HG02588 (cell line): ENCODE measurements at regions not wholly inside any gene's neighbourhood (a gene's known extent, or its start where the extent isn't known, plus 50 kb on each side); places are given as distances from the start of the nearest gene placed in this dataset.
"Not testable (repeated sequence)": the region's sequence is repeated elsewhere in the genome, so short reads cannot be mapped to it uniquely, and the experiment has no call there.

Experiments
- ATAC-seq: cut with Tn5 transposase; IDR thresholded peaks from one replicate; pipeline ENCODE4 v1.9.1; 2021; ENCODE audit warnings: mild to moderate bottlenecking, moderate library complexity; ENCODE audit not compliant: unreplicated experiment

DNA sequence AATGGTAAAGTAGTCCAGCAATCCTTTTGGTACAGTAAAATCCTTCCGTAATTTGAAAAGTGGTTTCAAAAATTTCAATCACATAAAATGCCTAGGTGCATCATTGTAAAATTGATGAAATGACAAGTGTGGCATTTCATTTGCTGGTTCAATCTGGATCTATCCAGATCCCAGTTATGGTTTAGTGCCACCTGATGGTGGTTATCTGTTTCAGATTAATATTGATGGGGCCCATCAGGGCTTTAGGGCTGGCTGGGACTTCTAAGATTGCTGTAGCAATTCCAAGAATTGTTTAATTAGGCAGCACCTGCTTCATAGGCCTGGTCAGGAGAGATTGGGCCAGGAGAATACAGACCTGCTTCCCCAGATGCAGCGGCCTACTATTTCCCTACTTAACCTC is 55.5 kb upstream of the PIK3C3 start:
- ATAC-seq, result no peak

GRCh38 chr18:41893432-41893831 is 61.6 kb upstream of the PIK3C3 start:
- ATAC-seq, result no peak

- ATAC-seq, result no peak
These were observed 67.9 kb upstream of the PIK3C3 start for GRCh38 chr18:41887100-41887499.

DNA sequence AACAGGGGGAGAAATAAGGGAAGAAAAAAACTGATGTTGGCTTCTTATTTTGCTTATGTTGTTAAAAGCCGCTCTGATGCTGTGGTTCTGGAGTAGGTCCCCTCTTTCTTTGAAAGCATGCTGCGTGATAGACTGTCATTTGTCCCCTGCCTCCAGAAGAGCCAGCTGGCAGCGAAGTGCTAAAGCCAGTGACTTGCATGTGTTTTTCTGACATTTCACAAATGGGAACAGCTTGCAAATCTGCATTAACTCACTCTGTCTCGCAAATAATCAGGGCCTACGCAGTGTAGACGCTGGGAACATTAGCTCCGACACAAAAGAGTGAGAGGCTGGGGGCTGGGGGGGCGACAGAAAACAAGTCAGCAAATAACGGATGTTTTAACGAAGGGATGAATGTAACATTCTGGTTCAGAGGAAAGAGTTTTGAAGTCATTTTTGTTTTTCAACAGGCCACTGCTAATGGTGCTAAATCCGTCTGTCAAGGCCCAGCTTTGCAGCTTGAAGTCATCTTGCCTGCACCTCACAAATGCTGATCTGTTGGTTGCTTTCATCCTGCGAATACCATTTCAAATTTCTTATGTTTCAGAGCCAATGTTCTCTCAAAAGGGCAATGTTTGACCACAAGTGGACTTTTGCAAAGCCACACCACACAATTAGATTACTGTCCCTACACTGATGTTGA is 68.8 kb upstream of the PIK3C3 start:
- no peak for ATAC-seq

DNA sequence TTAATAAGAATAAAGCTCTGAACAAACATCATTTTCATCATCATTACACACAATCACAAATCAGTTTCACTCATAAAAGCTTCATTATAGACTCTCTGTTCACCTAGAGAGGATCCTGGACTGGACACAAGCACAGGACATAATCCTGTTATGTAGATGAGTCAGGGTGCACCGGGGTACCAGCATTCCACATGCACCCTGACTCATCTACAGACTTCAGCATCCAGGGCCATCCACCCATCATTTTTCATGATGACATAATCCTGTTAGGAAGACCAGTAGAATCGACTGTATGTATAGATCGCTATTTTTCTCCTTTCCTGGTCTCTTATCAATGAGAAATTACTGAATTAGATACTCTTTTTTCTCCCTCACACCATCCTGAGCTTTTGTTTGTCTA is 73.7 kb upstream of the PIK3C3 start:
- no peak for ATAC-seq

DNA sequence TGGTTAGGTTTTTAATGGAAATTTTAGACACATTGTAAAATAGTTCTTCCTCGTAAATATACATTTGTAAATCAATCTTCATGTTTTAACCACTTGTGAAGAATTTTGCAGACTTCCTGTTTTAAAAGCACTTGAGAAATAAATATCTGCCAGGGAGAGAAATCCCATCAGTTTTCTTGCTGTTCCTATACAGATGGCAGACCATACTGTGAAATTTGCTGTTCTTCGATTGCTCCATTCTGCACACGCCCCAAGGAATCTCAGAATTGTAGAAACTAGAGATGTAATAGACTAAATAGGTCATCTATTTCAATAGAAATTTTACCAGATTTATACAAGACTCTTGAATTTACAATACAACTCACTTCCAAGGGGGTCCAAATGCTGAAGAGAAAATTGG is 75.8 kb upstream of the PIK3C3 start:
- no peak for ATAC-seq

- ATAC-seq, result no peak
These were observed 79.8 kb upstream of the PIK3C3 start for GRCh38 chr18:41875094-41875780.

DNA sequence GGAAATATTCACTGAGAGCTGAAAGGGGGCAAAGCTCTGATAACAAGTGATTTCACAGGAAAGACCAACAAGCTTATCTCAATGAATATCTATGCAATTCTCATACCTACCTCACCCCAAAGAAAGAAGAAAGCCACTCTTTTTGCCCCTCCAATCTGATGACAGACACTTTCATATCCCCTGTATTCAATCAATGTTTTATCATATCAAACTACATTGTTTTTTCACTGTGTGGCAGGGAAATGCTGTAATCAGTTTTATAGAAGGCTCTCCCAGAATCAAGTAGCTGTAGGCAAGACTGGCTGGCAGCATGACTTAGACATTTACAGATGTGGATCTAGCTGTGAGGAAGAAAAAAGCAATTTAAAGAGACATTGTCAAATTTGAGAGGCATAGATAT is 81.3 kb upstream of the PIK3C3 start:
- ATAC-seq, result no peak

DNA sequence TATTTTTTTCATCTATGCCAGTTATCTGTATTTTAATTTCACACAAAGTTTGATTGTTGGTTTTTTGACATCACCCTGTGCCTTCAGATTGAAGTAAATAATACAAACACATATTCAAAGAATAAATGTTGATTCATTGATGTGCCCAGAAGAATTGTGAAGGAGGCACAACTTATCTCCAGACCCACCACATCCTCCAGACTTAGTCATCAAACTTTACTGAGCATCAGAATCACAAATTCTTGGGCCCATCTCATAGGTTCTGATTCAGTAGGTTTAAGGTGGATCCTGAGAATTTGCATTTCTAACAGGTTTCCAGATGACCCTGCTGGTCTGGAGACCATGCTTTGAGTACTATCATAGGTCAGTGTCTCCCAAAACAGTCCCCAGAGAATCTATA is 82.8 kb upstream of the PIK3C3 start:
- no peak for ATAC-seq

DNA sequence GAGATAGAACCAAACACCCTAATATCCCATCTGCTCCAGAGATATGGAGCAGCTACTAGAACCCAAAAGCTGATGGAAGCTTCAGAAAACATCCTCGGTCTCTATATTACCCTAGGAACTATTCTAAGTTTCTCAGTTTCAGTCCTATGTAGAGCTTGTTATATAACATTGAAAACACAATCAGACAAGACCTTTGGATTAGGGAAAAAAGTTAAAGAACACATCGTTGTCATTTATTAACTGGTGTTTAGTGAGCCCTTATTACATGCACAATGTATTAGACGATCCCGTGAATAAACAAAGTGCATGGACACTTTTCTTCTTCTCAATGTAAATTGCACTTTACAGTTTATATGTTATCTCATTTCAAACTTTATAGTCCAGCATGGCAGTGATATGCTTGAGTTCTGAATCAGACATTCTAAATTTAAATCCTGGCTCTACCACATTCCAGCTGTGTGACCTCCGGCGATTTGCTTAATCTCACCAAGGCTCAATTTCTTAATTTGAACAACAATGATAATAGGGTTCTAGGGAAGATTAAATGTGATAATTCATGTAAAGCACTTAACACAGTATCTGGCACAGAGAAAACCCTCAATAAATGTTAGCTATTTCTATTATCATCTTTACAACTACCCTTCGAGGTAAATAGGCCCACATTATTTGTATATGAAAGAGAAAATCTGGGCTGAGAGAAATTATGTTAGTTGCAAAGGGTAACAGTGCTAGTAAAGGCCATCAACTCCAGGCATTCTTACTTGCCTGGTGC is 83.6 kb upstream of the PIK3C3 start:
- no peak for ATAC-seq

GRCh38 chr18:41870817-41871216 is 84.2 kb upstream of the PIK3C3 start:
- no peak for ATAC-seq

GRCh38 chr18:41870191-41870590 is 84.8 kb upstream of the PIK3C3 start:
- ATAC-seq, result no peak

GRCh38 chr18:41865796-41866195 is 89.2 kb upstream of the PIK3C3 start:
- ATAC-seq, result not testable (repeated sequence)

- ATAC-seq, result no peak
These were observed 90.8 kb upstream of the PIK3C3 start for GRCh38 chr18:41864216-41864615.

- ATAC-seq, result no peak
These were observed 92.1 kb upstream of the PIK3C3 start for GRCh38 chr18:41862921-41863320.

- ATAC-seq, result no peak
These were observed 94.0 kb upstream of the PIK3C3 start for GRCh38 chr18:41860987-41861386.

- no peak for ATAC-seq
These were observed 96.1 kb upstream of the PIK3C3 start for GRCh38 chr18:41858761-41859555.

DNA sequence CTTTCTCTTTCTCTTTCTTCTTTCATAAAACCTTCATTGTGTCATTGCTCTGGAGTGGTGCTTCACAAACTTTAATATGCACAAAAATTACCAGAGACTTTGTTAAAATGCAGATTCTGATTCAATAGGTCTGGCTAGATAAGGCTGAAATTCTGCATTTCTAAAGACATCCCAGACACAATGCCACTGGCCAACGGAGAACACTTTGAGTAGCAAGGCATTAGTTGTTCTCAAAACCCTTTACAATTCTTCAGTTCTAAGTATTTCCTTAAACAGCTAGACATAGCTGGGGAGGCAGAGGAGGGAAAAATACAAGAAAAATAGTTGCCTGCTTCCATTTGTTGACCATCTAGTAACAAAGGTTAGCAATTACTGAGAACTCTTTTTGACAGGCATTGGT is 101.8 kb upstream of the PIK3C3 start:
- ATAC-seq, result no peak

DNA sequence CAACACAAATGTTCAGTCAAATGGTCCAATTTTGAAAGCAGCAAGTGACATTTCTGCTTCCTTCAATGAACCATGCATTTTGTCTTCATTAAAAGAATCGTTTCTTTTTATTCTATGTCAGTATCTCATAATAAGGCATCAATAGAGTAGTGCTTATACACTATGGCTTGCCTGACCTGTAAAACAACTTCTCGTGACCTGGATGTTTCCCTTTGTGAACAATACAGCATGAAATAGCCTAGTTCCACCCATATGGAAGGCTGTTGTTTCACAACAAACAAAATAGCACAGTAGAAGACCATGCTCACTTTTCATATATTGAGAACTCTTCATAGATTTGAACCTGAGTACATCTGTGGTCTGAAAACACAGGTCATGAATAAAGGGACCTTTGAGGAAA is 104.3 kb upstream of the PIK3C3 start:
- ATAC-seq, result no peak

- no peak for ATAC-seq
These were observed 105.4 kb upstream of the PIK3C3 start for GRCh38 chr18:41849632-41850031.

GRCh38 chr18:41845563-41845962 is 109.5 kb upstream of the PIK3C3 start:
- ATAC-seq, result no peak
